ENCODE measurements at regions not wholly inside any gene's neighbourhood (a gene's known extent, or its start where the extent isn't known, plus 50 kb on each side); places are given as distances from the start of the nearest gene placed in this dataset.

DNA sequence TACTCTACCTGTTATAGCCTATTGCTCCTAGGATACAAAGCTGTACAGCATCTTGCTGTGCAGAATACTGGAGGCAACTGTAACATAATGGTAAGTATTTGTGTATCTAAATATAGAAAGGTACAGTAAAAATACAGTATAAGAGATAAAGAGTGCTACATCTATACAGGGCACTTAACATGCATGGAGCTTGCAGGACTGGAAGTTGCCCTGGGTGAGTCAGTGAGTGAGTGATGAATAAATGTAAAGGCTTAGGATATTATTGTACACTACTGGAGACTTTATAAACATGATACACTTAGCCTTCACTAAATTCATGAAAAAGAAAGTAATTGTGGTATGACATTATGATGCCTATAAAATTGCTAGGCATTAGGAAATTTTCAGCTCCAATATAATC lies 65.5 kb upstream of the OSMR start:
- H2AFZ ChIP-seq (ENCODE audit: low read depth, low read length): no peak overlapping the region
- FAIRE-seq (no peak), DNase-seq (ENCODE audit: low read depth, low spot score) (no peak)
- no peak overlapping the region for H3K9ac ChIP-seq (replicated peaks; ENCODE audit: extremely low read depth, insufficient read depth, low read length)
- H3K27ac ChIP-seq (ENCODE audit: insufficient read depth, low read depth, low read length): no peak overlapping the region
- H3K36me3 ChIP-seq (ENCODE audit: control insufficient read depth in 2 of 2, extremely low read depth in 1 of 2, insufficient read depth in 2 of 2, low read length in 2 of 2): no peaks in the 10 kb centered on the region
- dilution Hi-C loops (cut with MboI; ENCODE audit: extremely low pct_ligation_motif_present, low sequenced_read_pairs) (no loop called here), intact Hi-C loops (cut with micrococcal nuclease) (loop anchor here (5.0 kb wide), 2 partner anchors 53 to 183 kb away; no protein-coding TSS in a partner anchor)
- H3K27me3 ChIP-seq (ENCODE audit: control insufficient read depth in 2 of 2, insufficient read depth in 2 of 2, low read length in 2 of 2): peaks cover 4 to 9% of the 10 kb centered on the region in 2 experiments
- no TSS peak for BruUV-seq (replicated peaks)
- H3K79me2 ChIP-seq (ENCODE audit: control insufficient read depth, insufficient read depth, low read length): no peaks in the 10 kb centered on the region
- TF ChIP-seq, protein P1, sequence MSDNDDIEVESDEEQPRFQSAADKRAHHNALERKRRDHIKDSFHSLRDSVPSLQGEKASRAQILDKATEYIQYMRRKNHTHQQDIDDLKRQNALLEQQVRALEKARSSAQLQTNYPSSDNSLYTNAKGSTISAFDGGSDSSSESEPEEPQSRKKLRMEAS (IDR thresholded peaks at IDR 0.05; ENCODE audit: insufficient read depth, insufficient read length): no peak
- no peak for TF ChIP-seq POLR2AphosphoS5 (IDR thresholded peaks at IDR 0.05; ENCODE audit: insufficient read depth, low read depth, low read length)
- TF ChIP-seq, protein P2, sequence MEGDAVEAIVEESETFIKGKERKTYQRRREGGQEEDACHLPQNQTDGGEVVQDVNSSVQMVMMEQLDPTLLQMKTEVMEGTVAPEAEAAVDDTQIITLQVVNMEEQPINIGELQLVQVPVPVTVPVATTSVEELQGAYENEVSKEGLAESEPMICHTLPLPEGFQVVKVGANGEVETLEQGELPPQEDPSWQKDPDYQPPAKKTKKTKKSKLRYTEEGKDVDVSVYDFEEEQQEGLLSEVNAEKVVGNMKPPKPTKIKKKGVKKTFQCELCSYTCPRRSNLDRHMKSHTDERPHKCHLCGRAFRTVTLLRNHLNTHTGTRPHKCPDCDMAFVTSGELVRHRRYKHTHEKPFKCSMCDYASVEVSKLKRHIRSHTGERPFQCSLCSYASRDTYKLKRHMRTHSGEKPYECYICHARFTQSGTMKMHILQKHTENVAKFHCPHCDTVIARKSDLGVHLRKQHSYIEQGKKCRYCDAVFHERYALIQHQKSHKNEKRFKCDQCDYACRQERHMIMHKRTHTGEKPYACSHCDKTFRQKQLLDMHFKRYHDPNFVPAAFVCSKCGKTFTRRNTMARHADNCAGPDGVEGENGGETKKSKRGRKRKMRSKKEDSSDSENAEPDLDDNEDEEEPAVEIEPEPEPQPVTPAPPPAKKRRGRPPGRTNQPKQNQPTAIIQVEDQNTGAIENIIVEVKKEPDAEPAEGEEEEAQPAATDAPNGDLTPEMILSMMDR (IDR thresholded peaks at IDR 0.05; ENCODE audit: extremely low read depth in 1 of 2, insufficient read depth in 1 of 2, low read depth in 1 of 2, low read length in 2 of 2): no peak
- no peak for TF ChIP-seq JUN (IDR thresholded peaks at IDR 0.05; ENCODE audit: borderline replicate concordance, insufficient read depth, insufficient read length, low read depth)
- no peak for TF ChIP-seq EZH2 (IDR thresholded peaks at IDR 0.05; ENCODE audit: borderline replicate concordance, low read depth, low read length, severe bottlenecking)
- TF ChIP-seq FOS (IDR thresholded peaks at IDR 0.05; ENCODE audit: borderline replicate concordance, insufficient read depth, low read length): no peak
- no peak for TF ChIP-seq GATA2 (IDR thresholded peaks at IDR 0.05; ENCODE audit: insufficient read depth, insufficient read length, low read depth, low read length)
- TF ChIP-seq POLR2A (IDR thresholded peaks at IDR 0.05; ENCODE audit: low read depth, low read length): no peak
- TF ChIP-seq MYC (IDR thresholded peaks at IDR 0.05; ENCODE audit: low read depth, low read length): no peak
- H3K4me2 ChIP-seq (ENCODE audit: insufficient read depth, low read length): no peak overlapping the region
- ChIA-PET POLR2A (no interaction called here), CTCF (interaction anchor here (0.8 to 4.3 kb wide), 5 partner anchors 13 to 398 kb away, joined by 3 to 96 read pairs (median 4); no protein-coding TSS in a partner anchor)
- no peaks in the 10 kb centered on the region for H3K9me1 ChIP-seq (replicated peaks; ENCODE audit: control insufficient read depth, extremely low read depth, insufficient read depth, low read length)
- peaks cover 29% of the 10 kb centered on the region for H3K4me1 ChIP-seq (ENCODE audit: control insufficient read depth, extremely low read depth, insufficient read depth, low read length)
- H3K9me3 ChIP-seq (replicated peaks; ENCODE audit: control insufficient read depth, insufficient read depth, low read length): no peaks in the 10 kb centered on the region
- H3K4me3 ChIP-seq (replicated peaks in 1 of 3; ENCODE audit: insufficient read depth in 1 of 3, low read depth in 1 of 3, low read length in 3 of 3): no peak overlapping the region
- no peaks in the 10 kb centered on the region for H4K20me1 ChIP-seq (replicated peaks; ENCODE audit: control insufficient read depth, extremely low read depth, insufficient read depth, low read length)
